ENCODE measurements at regions not wholly inside any gene's neighbourhood (a gene's known extent, or its start where the extent isn't known, plus 50 kb on each side); places are given as distances from the start of the nearest gene placed in this dataset.

- peaks cover 0 to 27% (median 4%) of the 10 kb centered on the region in 11 donors for H3K9me3 Mint-ChIP-seq
- intact Hi-C loops (cut with micrococcal nuclease): no loop called here
- CTCF ChIA-PET: no interaction called here
- DNase-seq (no peak), ATAC-seq (no peak)
- H3K4me3 ChIP-seq (ENCODE audit: low read length): no peak overlapping the region
- no peaks in the 10 kb centered on the region for H3K27me3 ChIP-seq (ENCODE audit: control insufficient read depth in 2 of 2, insufficient read depth in 2 of 2, low read length in 2 of 2)
- no peaks in the 10 kb centered on the region for H3K36me3 ChIP-seq (ENCODE audit: control insufficient read depth in 2 of 3, insufficient read depth in 3 of 3, low read length in 3 of 3)
- H3K4me1 Mint-ChIP-seq: no peaks in the 10 kb centered on the region
- no peak overlapping the region for H3K27ac ChIP-seq (ENCODE audit: low read depth, low read length)
- H3K36me3 Mint-ChIP-seq: no peaks in the 10 kb centered on the region
- POLR2A ChIA-PET: no interaction called here
- H3K9me3 ChIP-seq (ENCODE audit: control insufficient read depth in 2 of 3, low read length in 3 of 3): no peaks in the 10 kb centered on the region
- no peak overlapping the region for H3K4me3 Mint-ChIP-seq
- no peaks in the 10 kb centered on the region for H3K27me3 Mint-ChIP-seq
- H3K4me1 ChIP-seq (ENCODE audit: control insufficient read depth in 2 of 2, insufficient read depth in 2 of 2, low read length in 2 of 2): no peaks in the 10 kb centered on the region
- no peak overlapping the region for H3K27ac Mint-ChIP-seq
These were observed 500.6 kb upstream of the CHORDC1 start for GRCh38 chr11:90723475-90723874.

GRCh38 chr11:90722552-90723190 lies 499.8 kb upstream of the CHORDC1 start:
- intact Hi-C loops (cut with micrococcal nuclease): no loop called here
- CTCF ChIA-PET: no interaction called here

GRCh38 chr11:90717522-90717921 lies 494.7 kb upstream of the CHORDC1 start:
- Histone ChIP-seq H3K36me3 (ENCODE audit: control insufficient read depth in 2 of 3, insufficient read depth in 3 of 3, low read length in 3 of 3) (no peaks in the 10 kb centered on the region), H3K9me3 (ENCODE audit: control insufficient read depth in 2 of 3, low read length in 3 of 3) (no peaks in the 10 kb centered on the region), H3K4me1 (ENCODE audit: control insufficient read depth in 2 of 2, insufficient read depth in 2 of 2, low read length in 2 of 2) (no peaks in the 10 kb centered on the region), H3K27me3 (ENCODE audit: control insufficient read depth in 2 of 2, insufficient read depth in 2 of 2, low read length in 2 of 2) (no peaks in the 10 kb centered on the region), H3K4me3 (ENCODE audit: low read length) (no peak overlapping the region), H3K27ac (ENCODE audit: low read depth, low read length) (no peak overlapping the region)
- H3K9me3 Mint-ChIP-seq: peaks cover 4 to 53% (median 13%) of the 10 kb centered on the region in 11 donors
- ATAC-seq (no peak), DNase-seq (no peak)
- no peaks in the 10 kb centered on the region for H3K4me1 Mint-ChIP-seq
- H3K27me3 Mint-ChIP-seq: no peaks in the 10 kb centered on the region
- no peak overlapping the region for H3K4me3 Mint-ChIP-seq
- intact Hi-C loops (cut with micrococcal nuclease): no loop called here
- peaks cover 0 to 6% (median 0%) of the 10 kb centered on the region in 5 donors for H3K36me3 Mint-ChIP-seq
- ChIA-PET CTCF (no interaction called here), POLR2A (no interaction called here)
- H3K27ac Mint-ChIP-seq: no peak overlapping the region

More at GRCh38 chr11:90722552-90723190, 499.8 kb upstream of the CHORDC1 start:
- no peaks in the 10 kb centered on the region for H3K4me1 ChIP-seq (ENCODE audit: control insufficient read depth in 2 of 2, insufficient read depth in 2 of 2, low read length in 2 of 2)
- no peaks in the 10 kb centered on the region for H3K36me3 ChIP-seq (ENCODE audit: control insufficient read depth in 2 of 3, insufficient read depth in 3 of 3, low read length in 3 of 3)
- no peaks in the 10 kb centered on the region for H3K27me3 Mint-ChIP-seq
- H3K9me3 Mint-ChIP-seq: peaks cover 0 to 25% (median 5%) of the 10 kb centered on the region in 11 donors
- DNase-seq (no peak), ATAC-seq (no peak)
- no peak overlapping the region for H3K4me3 Mint-ChIP-seq
- H3K4me1 Mint-ChIP-seq: no peaks in the 10 kb centered on the region
- no peaks in the 10 kb centered on the region for H3K36me3 Mint-ChIP-seq
- no peaks in the 10 kb centered on the region for H3K9me3 ChIP-seq (ENCODE audit: control insufficient read depth in 2 of 3, low read length in 3 of 3)
- H3K4me3 ChIP-seq (ENCODE audit: low read length): no peak overlapping the region
- no peak overlapping the region for H3K27ac ChIP-seq (ENCODE audit: low read depth, low read length)
- H3K27me3 ChIP-seq (ENCODE audit: control insufficient read depth in 2 of 2, insufficient read depth in 2 of 2, low read length in 2 of 2): no peaks in the 10 kb centered on the region
- no peak overlapping the region for H3K27ac Mint-ChIP-seq
- POLR2A ChIA-PET: no interaction called here

GRCh38 chr11:90705661-90706060 lies 482.8 kb upstream of the CHORDC1 start:
- ChIA-PET POLR2A (no interaction called here), CTCF (no interaction called here)
- Histone ChIP-seq H3K4me1 (ENCODE audit: control insufficient read depth in 2 of 2, insufficient read depth in 2 of 2, low read length in 2 of 2) (no peaks in the 10 kb centered on the region), H3K27me3 (ENCODE audit: control insufficient read depth in 2 of 2, insufficient read depth in 2 of 2, low read length in 2 of 2) (no peaks in the 10 kb centered on the region), H3K9me3 (ENCODE audit: control insufficient read depth in 2 of 3, low read length in 3 of 3) (peaks cover 0 to 10% (median 0%) of the 10 kb centered on the region in 3 experiments), H3K4me3 (ENCODE audit: low read length) (no peak overlapping the region), H3K36me3 (ENCODE audit: control insufficient read depth in 2 of 3, insufficient read depth in 3 of 3, low read length in 3 of 3) (no peaks in the 10 kb centered on the region), H3K27ac (ENCODE audit: low read depth, low read length) (no peak overlapping the region)
- no peaks in the 10 kb centered on the region for H3K27me3 Mint-ChIP-seq
- no peak overlapping the region for H3K27ac Mint-ChIP-seq
- H3K9me3 Mint-ChIP-seq: peaks cover 0 to 16% (median 7%) of the 10 kb centered on the region in 11 donors
- H3K4me1 Mint-ChIP-seq: no peaks in the 10 kb centered on the region
- no peaks in the 10 kb centered on the region for H3K36me3 Mint-ChIP-seq
- DNase-seq: no peak
- intact Hi-C loops (cut with micrococcal nuclease): no loop called here
- H3K4me3 Mint-ChIP-seq: no peak overlapping the region
- no peak for ATAC-seq

GRCh38 chr11:90704510-90704909 lies 481.7 kb upstream of the CHORDC1 start:
- peaks cover 0 to 10% (median 0%) of the 10 kb centered on the region in 3 experiments for H3K9me3 ChIP-seq (ENCODE audit: control insufficient read depth in 2 of 3, low read length in 3 of 3)
- H3K27ac Mint-ChIP-seq: no peak overlapping the region
- H3K36me3 ChIP-seq (ENCODE audit: control insufficient read depth in 2 of 3, insufficient read depth in 3 of 3, low read length in 3 of 3): no peaks in the 10 kb centered on the region
- peaks cover 0 to 16% (median 7%) of the 10 kb centered on the region in 11 donors for H3K9me3 Mint-ChIP-seq
- no peaks in the 10 kb centered on the region for H3K27me3 Mint-ChIP-seq
- no peak overlapping the region for H3K4me3 ChIP-seq (ENCODE audit: low read length)
- H3K4me3 Mint-ChIP-seq: no peak overlapping the region
- no peaks in the 10 kb centered on the region for H3K27me3 ChIP-seq (ENCODE audit: control insufficient read depth in 2 of 2, insufficient read depth in 2 of 2, low read length in 2 of 2)
- DNase-seq (no peak), ATAC-seq (no peak)
- no peaks in the 10 kb centered on the region for H3K4me1 Mint-ChIP-seq
- no peak overlapping the region for H3K27ac ChIP-seq (ENCODE audit: low read depth, low read length)
- H3K36me3 Mint-ChIP-seq: no peaks in the 10 kb centered on the region
- H3K4me1 ChIP-seq (ENCODE audit: control insufficient read depth in 2 of 2, insufficient read depth in 2 of 2, low read length in 2 of 2): no peaks in the 10 kb centered on the region
- intact Hi-C loops (cut with micrococcal nuclease): no loop called here
- ChIA-PET CTCF (no interaction called here), POLR2A (no interaction called here)

GRCh38 chr11:90701716-90702115 lies 478.9 kb upstream of the CHORDC1 start:
- no peaks in the 10 kb centered on the region for H3K27me3 ChIP-seq (ENCODE audit: control insufficient read depth in 2 of 2, insufficient read depth in 2 of 2, low read length in 2 of 2)
- Mint-ChIP-seq H3K27ac (no peak overlapping the region), H3K27me3 (no peaks in the 10 kb centered on the region), H3K36me3 (no peaks in the 10 kb centered on the region), H3K4me3 (no peak overlapping the region), H3K9me3 (peaks cover 0 to 16% (median 5%) of the 10 kb centered on the region in 11 donors), H3K4me1 (no peaks in the 10 kb centered on the region)
- no peaks in the 10 kb centered on the region for H3K36me3 ChIP-seq (ENCODE audit: control insufficient read depth in 2 of 3, insufficient read depth in 3 of 3, low read length in 3 of 3)
- no peak overlapping the region for H3K4me3 ChIP-seq (ENCODE audit: low read length)
- H3K4me1 ChIP-seq (ENCODE audit: control insufficient read depth in 2 of 2, insufficient read depth in 2 of 2, low read length in 2 of 2): no peaks in the 10 kb centered on the region
- intact Hi-C loops (cut with micrococcal nuclease): no loop called here
- H3K9me3 ChIP-seq (ENCODE audit: control insufficient read depth in 2 of 3, low read length in 3 of 3): peaks cover 0 to 10% (median 0%) of the 10 kb centered on the region in 3 experiments
- ChIA-PET CTCF (no interaction called here), POLR2A (no interaction called here)
- ATAC-seq: no peak
- no peak for DNase-seq
- H3K27ac ChIP-seq (ENCODE audit: low read depth, low read length): no peak overlapping the region

GRCh38 chr11:90700789-90701439 lies 478.1 kb upstream of the CHORDC1 start:
- Mint-ChIP-seq H3K4me3 (no peak overlapping the region), H3K4me1 (no peaks in the 10 kb centered on the region), H3K27me3 (no peaks in the 10 kb centered on the region), H3K36me3 (no peaks in the 10 kb centered on the region), H3K27ac (no peak overlapping the region), H3K9me3 (peaks cover 0 to 16% (median 4%) of the 10 kb centered on the region in 11 donors)
- POLR2A ChIA-PET: no interaction called here
- intact Hi-C loops (cut with micrococcal nuclease): no loop called here
- Histone ChIP-seq H3K4me3 (ENCODE audit: low read length) (no peak overlapping the region), H3K9me3 (ENCODE audit: control insufficient read depth in 2 of 3, low read length in 3 of 3) (peaks cover 0 to 10% (median 0%) of the 10 kb centered on the region in 3 experiments), H3K4me1 (ENCODE audit: control insufficient read depth in 2 of 2, insufficient read depth in 2 of 2, low read length in 2 of 2) (no peaks in the 10 kb centered on the region), H3K27ac (ENCODE audit: low read depth, low read length) (no peak overlapping the region), H3K27me3 (ENCODE audit: control insufficient read depth in 2 of 2, insufficient read depth in 2 of 2, low read length in 2 of 2) (no peaks in the 10 kb centered on the region), H3K36me3 (ENCODE audit: control insufficient read depth in 2 of 3, insufficient read depth in 3 of 3, low read length in 3 of 3) (no peaks in the 10 kb centered on the region)
- CTCF ChIA-PET: no interaction called here
- DNase-seq: no peak
- no peak for ATAC-seq

Data from naive thymus-derived CD4-positive, alpha-beta T cell (primary cell).